ENCODE measurements at regions not wholly inside any gene's neighbourhood (a gene's known extent, or its start where the extent isn't known, plus 50 kb on each side); places are given as distances from the start of the nearest gene placed in this dataset.

DNA sequence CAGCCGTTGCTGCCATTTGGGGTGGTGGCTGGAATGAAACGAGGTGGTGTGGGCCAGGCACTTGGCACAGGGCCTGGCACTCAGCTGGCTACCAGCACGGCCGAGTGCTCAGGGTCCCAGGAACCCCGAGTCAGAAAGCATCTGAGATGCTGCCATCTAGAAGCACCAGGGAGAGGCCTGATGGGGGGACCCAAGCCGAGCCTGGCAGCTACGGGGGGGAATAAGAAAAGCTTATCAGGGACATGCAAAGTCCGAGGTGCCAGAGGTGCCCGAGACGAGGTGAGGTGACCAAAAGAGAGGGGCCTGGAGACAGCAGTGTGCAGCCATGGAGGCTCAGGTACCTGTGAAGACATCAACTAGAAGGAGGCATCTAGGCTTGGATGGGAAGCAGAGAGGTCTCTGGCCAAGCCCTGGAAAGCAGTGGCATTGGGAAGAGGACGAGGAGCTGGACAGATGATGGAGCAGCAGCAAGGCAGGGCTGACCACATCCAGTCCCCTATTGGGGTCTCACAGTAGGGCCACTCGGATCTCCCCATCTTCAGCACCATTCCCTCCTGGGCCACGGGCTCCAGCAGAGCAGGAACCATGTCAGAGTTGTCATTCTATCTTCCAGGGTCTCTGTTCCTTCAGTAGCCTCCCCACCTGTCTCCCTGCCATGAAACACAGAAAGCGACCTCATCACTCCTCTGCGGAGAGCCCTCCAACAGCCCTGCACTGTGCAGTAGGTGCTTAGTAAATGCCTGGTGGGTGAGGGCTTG lies 59.3 kb upstream of the DIO3 start:
- DNase-seq (ENCODE audit: low spot score), result no peak
- TF ChIP-seq, protein P1, sequence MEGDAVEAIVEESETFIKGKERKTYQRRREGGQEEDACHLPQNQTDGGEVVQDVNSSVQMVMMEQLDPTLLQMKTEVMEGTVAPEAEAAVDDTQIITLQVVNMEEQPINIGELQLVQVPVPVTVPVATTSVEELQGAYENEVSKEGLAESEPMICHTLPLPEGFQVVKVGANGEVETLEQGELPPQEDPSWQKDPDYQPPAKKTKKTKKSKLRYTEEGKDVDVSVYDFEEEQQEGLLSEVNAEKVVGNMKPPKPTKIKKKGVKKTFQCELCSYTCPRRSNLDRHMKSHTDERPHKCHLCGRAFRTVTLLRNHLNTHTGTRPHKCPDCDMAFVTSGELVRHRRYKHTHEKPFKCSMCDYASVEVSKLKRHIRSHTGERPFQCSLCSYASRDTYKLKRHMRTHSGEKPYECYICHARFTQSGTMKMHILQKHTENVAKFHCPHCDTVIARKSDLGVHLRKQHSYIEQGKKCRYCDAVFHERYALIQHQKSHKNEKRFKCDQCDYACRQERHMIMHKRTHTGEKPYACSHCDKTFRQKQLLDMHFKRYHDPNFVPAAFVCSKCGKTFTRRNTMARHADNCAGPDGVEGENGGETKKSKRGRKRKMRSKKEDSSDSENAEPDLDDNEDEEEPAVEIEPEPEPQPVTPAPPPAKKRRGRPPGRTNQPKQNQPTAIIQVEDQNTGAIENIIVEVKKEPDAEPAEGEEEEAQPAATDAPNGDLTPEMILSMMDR (IDR thresholded peaks at IDR 0.05; ENCODE audit: extremely low read depth, insufficient read depth, missing control alignments), result no peak
- in situ Hi-C loops (cut with MboI; ENCODE audit: low pct_unique_long_range_greater_than_20kb, low sequenced_read_pairs, unreplicated experiment), result no loop called here

DNA sequence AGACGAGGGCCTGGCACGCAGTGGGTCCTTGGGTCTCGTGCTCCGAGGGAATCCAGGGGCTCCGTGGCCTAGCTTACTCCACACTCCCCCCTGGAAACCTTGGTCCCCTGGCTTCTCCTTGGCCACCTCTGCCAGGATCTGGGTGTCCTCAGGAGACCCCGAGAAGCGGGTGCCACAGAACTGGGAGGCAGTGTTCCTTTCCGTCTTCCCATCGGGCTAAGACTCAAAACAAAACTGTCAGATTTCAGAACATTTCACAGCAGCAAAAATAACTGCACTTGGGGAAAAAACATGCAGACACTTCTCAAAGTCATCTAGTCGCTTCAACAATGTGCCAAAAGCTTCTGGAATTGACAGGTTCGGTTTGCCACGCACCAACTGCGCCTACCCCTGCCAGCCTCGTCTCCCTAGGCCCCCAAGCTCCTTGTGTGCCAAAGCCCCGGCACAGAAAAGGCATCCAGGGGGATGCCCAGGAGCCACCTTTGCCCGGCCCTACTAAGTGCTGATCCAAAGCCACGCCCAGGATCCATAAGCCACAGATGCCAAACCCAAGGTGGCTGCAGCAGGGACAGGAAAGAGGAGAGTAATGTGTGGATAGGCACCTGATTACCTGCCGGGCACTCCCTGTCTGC lies 58.4 kb upstream of the DIO3 start:
- TF ChIP-seq, protein P1 (IDR thresholded peaks at IDR 0.05; ENCODE audit: extremely low read depth, insufficient read depth, missing control alignments), result no peak
- in situ Hi-C loops (cut with MboI; ENCODE audit: low pct_unique_long_range_greater_than_20kb, low sequenced_read_pairs, unreplicated experiment), result no loop called here

DNA sequence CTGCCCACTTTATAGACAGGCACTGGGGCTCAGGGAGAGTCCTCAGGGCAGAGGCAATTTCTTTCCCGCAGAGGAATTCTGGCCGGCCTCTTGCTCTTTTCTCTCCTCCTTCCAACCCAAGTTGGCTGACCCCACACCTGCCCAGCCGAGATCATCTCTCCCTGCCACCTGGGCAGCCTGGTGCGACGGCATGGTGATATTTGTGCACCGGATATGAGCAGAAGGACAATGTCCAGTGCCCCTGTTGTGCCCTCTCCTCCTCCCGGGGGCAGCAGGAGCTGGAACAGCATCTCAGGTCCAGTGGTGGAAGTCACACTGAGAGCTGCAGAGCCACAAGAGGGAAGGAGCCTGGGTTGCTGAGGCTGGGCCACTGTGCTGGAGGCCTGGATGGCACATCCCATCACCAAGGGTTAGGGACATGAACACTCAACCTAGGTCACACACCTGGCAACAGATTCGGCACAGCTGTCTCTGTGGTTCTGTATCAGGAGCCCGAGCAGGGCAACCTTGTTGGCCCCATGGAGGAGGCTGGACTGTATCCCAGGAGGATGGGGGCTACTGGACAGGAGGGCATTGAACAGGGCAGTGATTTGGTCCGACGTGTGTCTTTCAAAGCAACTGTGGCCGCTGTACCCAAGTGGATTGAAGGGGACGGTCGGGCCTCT lies 57.7 kb upstream of the DIO3 start:
- TF ChIP-seq, protein P1 (IDR thresholded peaks at IDR 0.05; ENCODE audit: extremely low read depth, insufficient read depth, missing control alignments), result no peak
- in situ Hi-C loops (cut with MboI; ENCODE audit: low pct_unique_long_range_greater_than_20kb, low sequenced_read_pairs, unreplicated experiment), result no loop called here
- no peak for DNase-seq (ENCODE audit: low spot score)

More for the DNA sequence above, 58.4 kb upstream of the DIO3 start:
- DNase-seq (ENCODE audit: low spot score), result no peak

DNA sequence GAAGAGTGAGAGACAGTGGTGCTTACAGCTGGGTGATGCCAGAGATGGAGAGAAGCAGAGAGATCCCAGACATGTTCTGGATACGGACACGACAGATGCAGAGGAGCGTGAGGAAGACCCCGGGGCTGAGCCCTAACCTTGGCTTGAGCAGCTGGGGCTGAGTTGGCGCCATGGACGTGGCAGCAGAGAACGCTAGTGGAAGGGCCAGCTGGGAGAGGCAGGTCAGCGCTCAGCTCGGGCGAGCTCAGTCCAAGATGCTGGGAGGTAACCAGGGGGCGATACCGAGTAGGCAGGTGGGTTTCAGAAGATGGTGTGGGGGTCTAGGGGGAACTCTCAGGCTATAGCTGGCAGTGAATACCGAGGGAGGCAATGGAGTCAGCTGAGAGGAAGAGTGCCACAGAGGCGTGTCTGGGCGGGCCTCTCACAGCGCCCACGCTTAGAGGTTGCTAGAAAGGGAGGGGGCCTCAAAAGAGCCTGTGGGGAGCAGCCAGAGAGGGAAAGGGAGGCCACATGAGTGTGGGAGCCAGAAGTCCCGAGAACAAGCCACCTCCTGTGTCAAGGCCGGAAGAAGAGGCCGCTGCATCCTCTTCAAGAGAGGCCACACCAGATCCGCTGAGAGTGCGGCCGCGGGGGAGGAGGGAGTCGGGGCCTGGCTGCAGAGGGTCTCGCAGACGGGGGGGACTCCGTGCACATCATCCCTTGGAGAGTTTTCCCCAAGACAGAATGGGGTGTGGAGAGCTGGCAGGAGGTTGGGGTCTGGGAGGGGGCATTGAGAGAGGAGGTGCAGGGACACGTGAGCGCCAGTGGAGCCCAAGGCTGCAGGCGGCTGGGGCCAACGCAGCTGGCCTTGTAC lies 57.0 kb upstream of the DIO3 start:
- TF ChIP-seq, protein P1 (IDR thresholded peaks at IDR 0.05; ENCODE audit: extremely low read depth, insufficient read depth, missing control alignments), result no peak
- in situ Hi-C loops (cut with MboI; ENCODE audit: low pct_unique_long_range_greater_than_20kb, low sequenced_read_pairs, unreplicated experiment), result no loop called here

DNA sequence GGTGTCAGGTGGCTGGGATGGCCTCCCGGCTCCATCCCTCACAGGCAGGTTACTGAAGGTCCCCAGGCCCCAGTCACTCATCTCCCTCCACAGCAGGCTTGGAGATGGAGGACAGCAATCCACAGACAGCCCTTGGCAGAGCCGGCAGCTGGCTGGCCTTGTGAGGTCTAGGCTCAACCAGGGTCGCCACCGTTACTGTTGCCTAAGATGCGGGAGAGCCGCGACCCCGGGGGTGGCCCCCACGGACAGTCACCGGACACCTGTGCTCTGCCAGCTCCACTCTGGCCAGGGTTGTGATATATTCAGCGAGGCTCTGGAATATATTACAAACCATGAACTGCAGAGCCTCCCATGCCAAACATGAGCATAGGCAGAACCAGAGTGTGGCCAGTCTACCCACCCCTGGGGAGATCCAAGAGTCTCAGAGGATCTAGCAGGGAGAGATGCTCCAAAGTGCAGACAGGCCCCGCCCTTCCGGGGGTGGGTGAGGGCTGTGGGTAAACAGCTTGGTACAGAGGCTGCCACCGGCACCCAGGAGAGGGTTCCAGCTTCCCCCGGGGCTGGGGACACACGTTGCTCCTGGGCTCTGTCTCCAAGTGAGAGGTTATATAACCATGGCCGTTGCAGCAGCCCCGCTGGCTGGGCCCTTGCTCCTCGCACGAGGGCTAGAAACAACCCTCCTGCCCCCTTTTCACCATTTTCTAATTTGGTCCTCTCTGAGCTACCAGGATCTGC lies 55.9 kb upstream of the DIO3 start:
- TF ChIP-seq, protein P1 (IDR thresholded peaks at IDR 0.05; ENCODE audit: extremely low read depth, insufficient read depth, missing control alignments), result no peak
- in situ Hi-C loops (cut with MboI; ENCODE audit: low pct_unique_long_range_greater_than_20kb, low sequenced_read_pairs, unreplicated experiment), result no loop called here
- no peak for DNase-seq (ENCODE audit: low spot score)

More for the DNA sequence above, 57.0 kb upstream of the DIO3 start:
- DNase-seq (ENCODE audit: low spot score), result no peak
